ENCODE measurements at regions not wholly inside any gene's neighbourhood (a gene's known extent, or its start where the extent isn't known, plus 50 kb on each side); places are given as distances from the start of the nearest gene placed in this dataset.
"Not testable (repeated sequence)": the region's sequence is repeated elsewhere in the genome, so short reads cannot be mapped to it uniquely, and the experiment has no call there.

- no peak for TF ChIP-seq CTCF (IDR thresholded peaks at IDR 0.05; ENCODE audit: insufficient read depth, low read depth, low read length)
- no peak overlapping the region for H3K4me3 ChIP-seq (ENCODE audit: low read depth, low read length)
- no peak for DNase-seq (ENCODE audit: low read depth)
These were observed 699.0 kb upstream of the LUZP2 start for GRCh38 chr11:23797624-23798419.

GRCh38 chr11:23834306-23834705 lies 662.5 kb upstream of the LUZP2 start:
- DNase-seq (ENCODE audit: low read depth) = peak; percentile 26
- H3K4me3 ChIP-seq (ENCODE audit: low read depth, low read length) = not testable (repeated sequence)
- TF ChIP-seq CTCF (IDR thresholded peaks at IDR 0.05; ENCODE audit: insufficient read depth, low read depth, low read length) = peak; percentile 16

GRCh38 chr11:23836981-23837380 lies 659.9 kb upstream of the LUZP2 start:
- no peak for TF ChIP-seq CTCF (IDR thresholded peaks at IDR 0.05; ENCODE audit: insufficient read depth, low read depth, low read length)
- H3K4me3 ChIP-seq (ENCODE audit: low read depth, low read length) = no peak overlapping the region
- no peak for DNase-seq (ENCODE audit: low read depth)

- no peak for TF ChIP-seq CTCF (IDR thresholded peaks at IDR 0.05; ENCODE audit: insufficient read depth, low read depth, low read length)
- no peak for DNase-seq (ENCODE audit: low read depth)
- H3K4me3 ChIP-seq (ENCODE audit: low read depth, low read length) = no peak overlapping the region
These were observed 656.0 kb upstream of the LUZP2 start for GRCh38 chr11:23840872-23841271.

GRCh38 chr11:23846902-23847422 lies 649.9 kb upstream of the LUZP2 start:
- DNase-seq (ENCODE audit: low read depth) = no peak
- TF ChIP-seq CTCF (IDR thresholded peaks at IDR 0.05; ENCODE audit: insufficient read depth, low read depth, low read length) = no peak

GRCh38 chr11:23851216-23851615 lies 645.6 kb upstream of the LUZP2 start:
- no peak for DNase-seq (ENCODE audit: low read depth)

More at GRCh38 chr11:23846902-23847422, 649.9 kb upstream of the LUZP2 start:
- no peak overlapping the region for H3K4me3 ChIP-seq (ENCODE audit: low read depth, low read length)

More at GRCh38 chr11:23851216-23851615, 645.6 kb upstream of the LUZP2 start:
- no peak for TF ChIP-seq CTCF (IDR thresholded peaks at IDR 0.05; ENCODE audit: insufficient read depth, low read depth, low read length)
- H3K4me3 ChIP-seq (ENCODE audit: low read depth, low read length) = no peak overlapping the region
